Neutrophil (primary cell): ENCODE measurements at regions not wholly inside any gene's neighbourhood (a gene's known extent, or its start where the extent isn't known, plus 50 kb on each side); places are given as distances from the start of the nearest gene placed in this dataset.
"Not testable (repeated sequence)": the region's sequence is repeated elsewhere in the genome, so short reads cannot be mapped to it uniquely, and the experiment has no call there.

Experiments
- H3K27ac ChIP-seq: fragments of 200-600 bp; sonication (generic); 2 replicates; pipeline ENCODE4 v1.5.1; 2016; ENCODE audit warnings: mild to moderate bottlenecking, moderate library complexity
- H3K27me3 ChIP-seq: fragments of 200-600 bp; sonication (generic); 2 replicates; pipeline ENCODE4 v1.6.0; 2016; ENCODE audit warnings: mild to moderate bottlenecking
- H3K36me3 ChIP-seq: fragments of 200-600 bp; sonication (generic); 2 replicates; pipeline ENCODE4 v1.5.1; 2017
- H3K4me1 ChIP-seq, 2 experiments: fragments of 200-600 bp in 1 of 2; sonication (generic) in 1 of 2; 1 replicate in 1 of 2; 2 replicates in 1 of 2; pipeline versions ENCODE4 v1.5.1 to v1.6.1; 2013 to 2016; ENCODE audit warnings: low read depth in 1 of 2, low read length in 1 of 2, mild to moderate bottlenecking in 1 of 2, moderate library complexity in 1 of 2; ENCODE audit not compliant: control insufficient read depth in 1 of 2, insufficient read depth in 1 of 2
- H3K4me3 ChIP-seq, 2 experiments: fragments of 200-600 bp in 1 of 2; sonication (generic) in 1 of 2; 1 replicate in 1 of 2; 2 replicates in 1 of 2; pipeline ENCODE4 v1.5.1; 2013 to 2016; ENCODE audit warnings: low read depth in 1 of 2, low read length in 1 of 2, mild to moderate bottlenecking in 1 of 2, moderate library complexity in 1 of 2
- H3K9me3 ChIP-seq: fragments of 200-600 bp; sonication (generic); 2 replicates; pipeline ENCODE4 v1.5.1; 2016
- TF ChIP-seq, protein P1 (sequence below): fragments of 200-600 bp; sonication (generic); IDR thresholded peaks from 2 replicates; pipeline ENCODE4 v1.5.1; 2016; ENCODE audit warnings: antibody characterized with exemption

DNA sequence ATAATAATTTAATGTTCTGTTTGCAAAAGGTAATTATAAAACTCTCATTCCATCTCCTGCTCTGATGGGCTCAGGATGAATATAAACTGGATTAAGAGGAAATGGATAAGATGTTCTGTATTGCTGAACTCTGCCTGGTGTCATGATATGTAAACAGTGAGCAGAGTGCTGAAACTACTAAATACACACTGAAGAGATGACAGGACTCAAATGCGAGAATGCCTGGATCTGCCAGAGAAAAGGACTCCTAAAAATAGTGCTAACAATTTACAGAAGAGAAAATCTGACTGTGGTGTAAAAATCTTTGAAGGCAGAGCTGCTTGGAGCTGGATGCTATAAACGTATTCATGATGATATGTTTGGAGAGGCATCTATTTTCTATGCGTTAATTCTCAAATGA, 303.2 kb downstream of the RWDD3 start:
- no peaks in the 10 kb centered on the region for H3K9me3 ChIP-seq
- no peaks in the 10 kb centered on the region for H3K36me3 ChIP-seq
- TF ChIP-seq, protein P1, sequence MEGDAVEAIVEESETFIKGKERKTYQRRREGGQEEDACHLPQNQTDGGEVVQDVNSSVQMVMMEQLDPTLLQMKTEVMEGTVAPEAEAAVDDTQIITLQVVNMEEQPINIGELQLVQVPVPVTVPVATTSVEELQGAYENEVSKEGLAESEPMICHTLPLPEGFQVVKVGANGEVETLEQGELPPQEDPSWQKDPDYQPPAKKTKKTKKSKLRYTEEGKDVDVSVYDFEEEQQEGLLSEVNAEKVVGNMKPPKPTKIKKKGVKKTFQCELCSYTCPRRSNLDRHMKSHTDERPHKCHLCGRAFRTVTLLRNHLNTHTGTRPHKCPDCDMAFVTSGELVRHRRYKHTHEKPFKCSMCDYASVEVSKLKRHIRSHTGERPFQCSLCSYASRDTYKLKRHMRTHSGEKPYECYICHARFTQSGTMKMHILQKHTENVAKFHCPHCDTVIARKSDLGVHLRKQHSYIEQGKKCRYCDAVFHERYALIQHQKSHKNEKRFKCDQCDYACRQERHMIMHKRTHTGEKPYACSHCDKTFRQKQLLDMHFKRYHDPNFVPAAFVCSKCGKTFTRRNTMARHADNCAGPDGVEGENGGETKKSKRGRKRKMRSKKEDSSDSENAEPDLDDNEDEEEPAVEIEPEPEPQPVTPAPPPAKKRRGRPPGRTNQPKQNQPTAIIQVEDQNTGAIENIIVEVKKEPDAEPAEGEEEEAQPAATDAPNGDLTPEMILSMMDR = no peak
- no peak overlapping the region for H3K27ac ChIP-seq
- H3K4me1 ChIP-seq = no peaks in the 10 kb centered on the region
- H3K4me3 ChIP-seq = no peak overlapping the region
- H3K27me3 ChIP-seq = no peaks in the 10 kb centered on the region

DNA sequence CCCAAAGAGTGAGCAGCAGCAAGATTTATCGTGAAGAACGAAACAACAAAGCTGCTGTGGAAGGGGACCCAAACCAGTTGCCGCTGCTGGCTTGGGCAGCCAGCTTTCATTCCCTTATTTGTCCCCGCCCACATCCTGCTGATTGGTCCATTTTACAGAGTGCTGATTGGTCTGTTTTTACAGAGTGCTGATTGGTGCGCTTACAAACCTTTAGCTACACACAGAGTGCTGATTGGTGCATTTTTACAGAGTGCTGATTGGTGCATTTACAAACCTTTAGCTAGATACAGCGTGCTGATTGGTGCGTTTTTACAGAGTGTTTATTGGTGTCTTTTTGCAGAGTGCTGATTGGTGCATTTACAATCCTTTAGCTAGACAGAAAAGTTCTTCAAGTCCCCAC, 304.2 kb downstream of the RWDD3 start:
- H3K36me3 ChIP-seq, H3K4me1 ChIP-seq, H3K27me3 ChIP-seq, H3K4me3 ChIP-seq, H3K9me3 ChIP-seq, H3K27ac ChIP-seq: not testable (repeated sequence)

DNA sequence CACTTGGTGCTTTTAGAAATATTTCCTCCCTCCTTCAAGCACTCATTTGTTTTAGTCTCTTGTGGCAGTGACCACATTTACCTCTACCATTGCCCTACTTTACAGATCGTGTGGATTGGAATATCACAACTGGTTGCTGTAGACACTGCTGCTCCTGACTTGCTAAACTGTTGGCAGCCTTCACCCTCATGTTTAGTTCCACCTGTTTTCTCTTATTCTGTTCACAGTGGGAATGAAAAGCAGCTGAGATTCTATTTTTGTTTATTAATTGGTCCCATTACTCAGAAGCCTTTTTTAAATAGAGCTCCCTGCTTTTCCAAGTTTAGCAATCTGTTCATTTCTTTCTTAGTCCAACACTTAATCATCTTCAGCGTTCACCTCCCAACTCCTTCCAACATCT, 308.9 kb downstream of the RWDD3 start:
- H3K9me3 ChIP-seq = no peaks in the 10 kb centered on the region
- H3K36me3 ChIP-seq = no peaks in the 10 kb centered on the region
- no peak overlapping the region for H3K4me3 ChIP-seq
- no peaks in the 10 kb centered on the region for H3K27me3 ChIP-seq
- H3K4me1 ChIP-seq = no peaks in the 10 kb centered on the region
- no peak overlapping the region for H3K27ac ChIP-seq
- TF ChIP-seq, protein P1 = no peak

DNA sequence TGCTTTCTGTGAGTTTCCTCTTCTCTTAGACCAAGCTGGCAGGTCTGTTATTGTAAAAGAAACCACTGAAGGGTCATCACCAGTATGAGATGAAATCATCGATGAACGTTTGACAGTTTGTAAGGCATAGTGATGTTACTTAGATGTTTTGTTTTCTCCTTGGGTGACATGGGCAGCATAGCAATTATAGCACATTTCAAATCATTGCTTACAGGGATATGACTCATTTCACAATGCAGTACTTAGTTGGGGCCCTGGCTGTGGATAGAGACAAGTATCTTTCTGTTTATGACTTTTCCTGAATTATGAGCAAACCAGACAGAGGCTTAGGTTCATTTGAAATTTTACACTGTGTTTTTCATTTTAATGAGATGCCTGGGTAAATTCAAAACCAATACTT, 313.0 kb downstream of the RWDD3 start:
- no peaks in the 10 kb centered on the region for H3K9me3 ChIP-seq
- H3K36me3 ChIP-seq = no peaks in the 10 kb centered on the region
- H3K4me1 ChIP-seq = no peaks in the 10 kb centered on the region
- TF ChIP-seq, protein P1 = no peak
- no peaks in the 10 kb centered on the region for H3K27me3 ChIP-seq
- H3K27ac ChIP-seq = no peak overlapping the region
- H3K4me3 ChIP-seq = no peak overlapping the region

DNA sequence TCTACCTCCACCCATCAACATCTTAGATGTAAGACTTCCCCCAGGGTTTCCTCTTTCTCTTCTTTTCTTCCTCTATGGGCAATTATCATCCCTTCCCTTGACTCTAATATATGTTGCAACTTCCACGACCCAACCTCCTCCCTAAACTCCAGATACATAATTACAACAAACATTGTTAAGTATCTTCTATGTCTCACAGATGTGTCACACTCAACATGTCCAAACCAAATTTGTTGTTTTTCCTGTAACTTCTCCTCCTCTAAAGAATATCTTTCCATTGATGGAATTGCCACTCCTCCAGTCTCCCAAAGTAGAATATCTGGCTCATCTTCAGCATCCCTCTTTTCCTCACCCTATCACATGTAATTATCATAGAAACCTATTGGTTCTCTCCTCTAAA, 314.2 kb downstream of the RWDD3 start:
- H3K36me3 ChIP-seq = no peaks in the 10 kb centered on the region
- no peak overlapping the region for H3K4me3 ChIP-seq
- H3K27ac ChIP-seq = no peak overlapping the region
- TF ChIP-seq, protein P1 = no peak
- H3K9me3 ChIP-seq = no peaks in the 10 kb centered on the region
- H3K4me1 ChIP-seq = no peaks in the 10 kb centered on the region
- no peaks in the 10 kb centered on the region for H3K27me3 ChIP-seq

DNA sequence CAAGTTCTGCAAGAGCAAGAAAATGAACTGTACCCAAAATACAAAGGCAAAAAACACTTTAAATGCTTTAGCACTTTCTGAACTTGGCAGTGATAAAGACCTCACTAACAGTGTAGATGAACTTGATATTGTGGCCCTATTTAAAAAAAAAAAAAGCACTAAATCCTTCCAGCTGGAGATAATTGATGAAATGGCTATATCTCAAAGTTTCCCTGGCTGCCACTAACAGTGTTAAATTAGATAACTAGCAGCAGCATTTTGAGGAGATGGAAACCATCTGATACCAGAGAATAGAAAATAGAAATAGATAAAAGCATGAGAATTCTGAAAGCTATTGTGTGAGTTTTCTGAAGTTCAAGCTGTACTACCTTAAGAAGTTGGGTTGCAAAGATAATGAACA, 317.2 kb downstream of the RWDD3 start:
- H3K36me3 ChIP-seq = no peaks in the 10 kb centered on the region
- no peaks in the 10 kb centered on the region for H3K9me3 ChIP-seq
- no peaks in the 10 kb centered on the region for H3K27me3 ChIP-seq
- TF ChIP-seq, protein P1 = no peak
- no peak overlapping the region for H3K4me3 ChIP-seq
- H3K27ac ChIP-seq = no peak overlapping the region
- H3K4me1 ChIP-seq = no peaks in the 10 kb centered on the region
